HEK293 (cell line): ENCODE measurements at regions not wholly inside any gene's neighbourhood (a gene's known extent, or its start where the extent isn't known, plus 50 kb on each side); places are given as distances from the start of the nearest gene placed in this dataset.

Experiments
- CTCF ChIA-PET: fragments of 350-600 bp; formaldehyde crosslinking; extraction: SDS; loops from one replicate; lab custom pipeline; 2021; ENCODE audit warnings: antibody characterized with exemption; lab: Yijun Ruan, JAX
- POLR2A ChIA-PET: fragments of 300-600 bp; formaldehyde crosslinking; extraction: SDS; loops from one replicate; lab custom pipeline; 2020; ENCODE audit warnings: antibody characterized with exemption, inconsistent platforms; lab: Yijun Ruan, JAX
- H3K27ac ChIP-seq: fragments of 200-500 bp; sonication (Bioruptor generic); 2 replicates; pipeline ENCODE4 v1.5.1; 2014; ENCODE audit warnings: low read depth, low read length, control low read depth, inconsistent platforms; ENCODE audit errors: extremely low read depth
- H3K36me3 ChIP-seq, 2 experiments: fragments of 200-500 bp in 1 of 2; sonication (Bioruptor generic) in 1 of 2; 1 replicate in 1 of 2; 2 replicates in 1 of 2; pipeline ENCODE4 v1.5.1; 2014 to 2017; ENCODE audit warnings: inconsistent platforms in 2 of 2, low read length in 2 of 2; ENCODE audit not compliant: control insufficient read depth in 2 of 2, insufficient read depth in 1 of 2
- H3K4me1 ChIP-seq: fragments of 200-500 bp; sonication (Bioruptor generic); 2 replicates; pipeline ENCODE4 v1.5.1; 2014; ENCODE audit warnings: mild to moderate bottlenecking, low read length, inconsistent platforms; ENCODE audit not compliant: control insufficient read depth, insufficient read depth
- H3K4me3 ChIP-seq: 2 replicates; pipeline ENCODE4 v1.5.1; 2011; ENCODE audit warnings: low read depth, mild to moderate bottlenecking, control low read depth, low read length, moderate library complexity
- H3K9me3 ChIP-seq: fragments of 200-500 bp; sonication (Bioruptor generic); 2 replicates; pipeline ENCODE4 v1.5.1; 2014; ENCODE audit warnings: low read depth, low read length, inconsistent platforms; ENCODE audit not compliant: control insufficient read depth, insufficient read depth
- INSM2 ChIP-seq: fragments of 450-650 bp; formaldehyde crosslinking; IDR thresholded peaks from 2 replicates; pipeline ENCODE4 v1.5.1; 2016; ENCODE audit warnings: missing biosample characterization, missing genetic modification characterization
- MZF1 ChIP-seq: fragments of 450-650 bp; formaldehyde crosslinking; IDR thresholded peaks from 2 replicates; pipeline ENCODE4 v1.5.1; 2017; ENCODE audit warnings: missing biosample characterization, missing genetic modification characterization, borderline replicate concordance
- REST ChIP-seq: fragments of 450-650 bp; formaldehyde crosslinking; IDR thresholded peaks from 2 replicates; pipeline ENCODE4 v1.5.1; 2016; ENCODE audit warnings: missing biosample characterization, missing genetic modification characterization
- TSHZ1 ChIP-seq: fragments of 450-650 bp; formaldehyde crosslinking; IDR thresholded peaks from 2 replicates; pipeline ENCODE4 v1.5.1; 2016; ENCODE audit warnings: missing biosample characterization, missing genetic modification characterization, borderline replicate concordance
- WT1 ChIP-seq: fragments of 450-650 bp; formaldehyde crosslinking; IDR thresholded peaks from 2 replicates; pipeline ENCODE4 v1.5.1; 2016; ENCODE audit warnings: missing biosample characterization, missing genetic modification characterization
- ZNF146 ChIP-seq: fragments of 450-650 bp; formaldehyde crosslinking; IDR thresholded peaks from 2 replicates; pipeline ENCODE4 v1.5.1; 2016; ENCODE audit warnings: missing biosample characterization, missing genetic modification characterization
- ZNF174 ChIP-seq: fragments of 450-650 bp; formaldehyde crosslinking; IDR thresholded peaks from 2 replicates; pipeline ENCODE4 v1.5.0; 2017; ENCODE audit warnings: missing biosample characterization, mild to moderate bottlenecking, missing genetic modification characterization
- ZNF175 ChIP-seq: fragments of 450-650 bp; formaldehyde crosslinking; IDR thresholded peaks from 2 replicates; pipeline ENCODE4 v1.5.1; 2016; ENCODE audit warnings: missing biosample characterization, missing genetic modification characterization
- ZNF311 ChIP-seq: fragments of 450-650 bp; formaldehyde crosslinking; IDR thresholded peaks from 2 replicates; pipeline ENCODE4 v1.5.1; 2017; ENCODE audit warnings: missing biosample characterization, missing genetic modification characterization, borderline replicate concordance
- ZNF571 ChIP-seq: fragments of 450-650 bp; formaldehyde crosslinking; IDR thresholded peaks from 2 replicates; pipeline ENCODE4 v1.5.0; 2017; ENCODE audit warnings: missing biosample characterization, missing genetic modification characterization
- ZNF707 ChIP-seq: fragments of 450-650 bp; formaldehyde crosslinking; IDR thresholded peaks from 2 replicates; pipeline ENCODE4 v1.5.1; 2016; ENCODE audit warnings: missing biosample characterization, missing genetic modification characterization
- ZSCAN30 ChIP-seq: fragments of 450-650 bp; IDR thresholded peaks from 2 replicates; pipeline ENCODE4 v1.5.1; 2018; ENCODE audit warnings: missing biosample characterization, mild to moderate bottlenecking, missing genetic modification characterization, moderate library complexity
- TF ChIP-seq, protein P1 (sequence below): fragments of 450-650 bp; formaldehyde crosslinking; IDR thresholded peaks from 2 replicates; pipeline ENCODE4 v1.5.1; 2016; ENCODE audit warnings: missing biosample characterization, missing genetic modification characterization, low read depth
- TF ChIP-seq, protein P2 (sequence below): fragments of 450-650 bp; formaldehyde crosslinking; IDR thresholded peaks from 2 replicates; pipeline ENCODE4 v1.5.1; 2017; ENCODE audit warnings: missing biosample characterization, mild to moderate bottlenecking, missing genetic modification characterization, moderate library complexity

GRCh38 chr5:17149786-17150185 is 67.6 kb upstream of the BASP1 start (continued):
- TF ChIP-seq ZNF311 (tag by site-specific recombination), result no peak
- TF ChIP-seq, protein P1, sequence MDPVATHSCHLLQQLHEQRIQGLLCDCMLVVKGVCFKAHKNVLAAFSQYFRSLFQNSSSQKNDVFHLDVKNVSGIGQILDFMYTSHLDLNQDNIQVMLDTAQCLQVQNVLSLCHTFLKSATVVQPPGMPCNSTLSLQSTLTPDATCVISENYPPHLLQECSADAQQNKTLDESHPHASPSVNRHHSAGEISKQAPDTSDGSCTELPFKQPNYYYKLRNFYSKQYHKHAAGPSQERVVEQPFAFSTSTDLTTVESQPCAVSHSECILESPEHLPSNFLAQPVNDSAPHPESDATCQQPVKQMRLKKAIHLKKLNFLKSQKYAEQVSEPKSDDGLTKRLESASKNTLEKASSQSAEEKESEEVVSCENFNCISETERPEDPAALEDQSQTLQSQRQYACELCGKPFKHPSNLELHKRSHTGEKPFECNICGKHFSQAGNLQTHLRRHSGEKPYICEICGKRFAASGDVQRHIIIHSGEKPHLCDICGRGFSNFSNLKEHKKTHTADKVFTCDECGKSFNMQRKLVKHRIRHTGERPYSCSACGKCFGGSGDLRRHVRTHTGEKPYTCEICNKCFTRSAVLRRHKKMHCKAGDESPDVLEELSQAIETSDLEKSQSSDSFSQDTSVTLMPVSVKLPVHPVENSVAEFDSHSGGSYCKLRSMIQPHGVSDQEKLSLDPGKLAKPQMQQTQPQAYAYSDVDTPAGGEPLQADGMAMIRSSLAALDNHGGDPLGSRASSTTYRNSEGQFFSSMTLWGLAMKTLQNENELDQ (tag by site-specific recombination), result no peak
- TF ChIP-seq REST (tag by site-specific recombination), result no peak
- TF ChIP-seq ZNF146 (tag by site-specific recombination), result no peak

GRCh38 chr5:17150531-17150930 is 66.9 kb upstream of the BASP1 start:
- Histone ChIP-seq H3K27ac (no peak overlapping the region), H3K4me1 (peaks cover 8% of the 10 kb centered on the region), H3K4me3 (no peak overlapping the region), H3K9me3 (no peaks in the 10 kb centered on the region), H3K36me3 (no peaks in the 10 kb centered on the region)
- ChIA-PET POLR2A (interaction anchor here (0.6 to 1.0 kb wide), 2 partner anchors 10 to 67 kb away, joined by 3 to 4 read pairs; no protein-coding TSS in a partner anchor), CTCF (interaction anchor here (0.5 to 3.7 kb wide), 4 partner anchors 18 to 97 kb away, joined by 3 to 31 read pairs (median 8); no protein-coding TSS in a partner anchor)
- TF ChIP-seq ZNF707 (tag by site-specific recombination), result no peak

DNA sequence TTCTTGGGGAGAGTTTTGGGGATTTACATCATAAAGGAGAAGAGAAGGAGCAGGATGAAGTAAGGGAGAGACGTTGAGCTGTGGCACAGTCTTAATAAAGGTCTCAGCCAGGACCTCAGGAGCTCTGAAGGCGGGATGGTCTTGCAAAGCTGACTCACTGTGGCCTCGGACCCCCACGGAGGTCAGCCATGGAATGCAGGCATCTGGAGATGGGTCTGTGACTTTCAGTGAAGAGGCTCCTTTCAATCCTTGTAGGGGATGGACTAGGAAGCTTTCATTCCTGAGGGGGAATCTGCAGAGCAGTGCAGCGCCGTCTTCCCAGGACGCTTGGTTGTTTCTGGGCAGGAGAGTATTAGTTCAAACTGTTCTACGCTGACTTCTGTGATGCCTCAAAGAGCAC is 65.7 kb upstream of the BASP1 start:
- no peaks in the 10 kb centered on the region for H3K9me3 ChIP-seq
- H3K4me1 ChIP-seq, result no peaks in the 10 kb centered on the region
- H3K4me3 ChIP-seq, result no peak overlapping the region
- H3K36me3 ChIP-seq, result no peaks in the 10 kb centered on the region
- TF ChIP-seq WT1 (tag by site-specific recombination), result no peak
- H3K27ac ChIP-seq, result no peak overlapping the region
- ChIA-PET POLR2A (no interaction called here), CTCF (interaction anchor here (3.7 kb wide), 1 partner anchor 19 kb away, joined by 31 read pairs; no protein-coding TSS in a partner anchor)

DNA sequence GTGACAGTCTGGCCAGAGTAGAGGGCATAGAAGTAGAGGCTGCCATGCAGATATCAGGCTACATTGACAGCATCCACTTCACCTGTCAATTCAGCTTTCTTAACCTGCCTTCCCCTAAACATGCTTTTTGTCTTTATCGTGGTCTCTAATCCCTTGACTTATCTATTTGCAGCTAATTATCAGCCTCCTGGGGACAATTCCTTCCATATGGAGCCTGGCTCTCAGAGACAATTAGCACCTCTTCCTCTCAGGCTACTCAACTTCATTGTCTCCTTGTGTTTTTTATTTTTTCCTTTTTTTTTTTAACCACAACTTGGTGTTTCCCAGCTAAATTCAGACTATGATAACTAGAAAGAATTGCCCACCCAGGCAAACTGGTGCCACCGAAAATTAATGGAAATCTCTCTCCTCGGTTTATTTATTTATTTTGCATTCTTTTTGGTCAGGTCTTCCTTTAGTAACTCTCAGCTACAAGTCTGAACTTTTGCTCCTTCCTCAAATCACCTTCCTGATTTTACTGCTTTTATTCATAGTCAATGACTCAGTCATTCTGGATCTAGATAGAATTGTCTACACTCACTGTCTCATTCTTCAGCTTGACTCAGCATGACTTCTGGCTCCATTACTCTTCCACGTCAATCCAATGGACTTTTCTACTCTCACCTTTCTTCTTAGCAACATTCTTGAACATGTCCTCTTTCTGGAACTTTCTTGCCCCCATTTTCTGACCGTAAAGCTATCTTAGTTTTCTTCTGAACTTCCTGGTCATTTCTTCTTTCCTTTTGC is 63.0 kb upstream of the BASP1 start:
- Histone ChIP-seq H3K36me3 (no peaks in the 10 kb centered on the region), H3K9me3 (no peaks in the 10 kb centered on the region), H3K4me3 (no peak overlapping the region), H3K4me1 (no peaks in the 10 kb centered on the region), H3K27ac (no peak overlapping the region)
- ChIA-PET POLR2A (no interaction called here), CTCF (interaction anchor here (0.6 to 5.4 kb wide), 5 partner anchors 22 to 966 kb away, joined by 3 to 51 read pairs (median 3); no protein-coding TSS in a partner anchor)
- TF ChIP-seq ZSCAN30 (tag by site-specific recombination), result no peak
- no peak for TF ChIP-seq ZNF175
- TF ChIP-seq, protein P2, sequence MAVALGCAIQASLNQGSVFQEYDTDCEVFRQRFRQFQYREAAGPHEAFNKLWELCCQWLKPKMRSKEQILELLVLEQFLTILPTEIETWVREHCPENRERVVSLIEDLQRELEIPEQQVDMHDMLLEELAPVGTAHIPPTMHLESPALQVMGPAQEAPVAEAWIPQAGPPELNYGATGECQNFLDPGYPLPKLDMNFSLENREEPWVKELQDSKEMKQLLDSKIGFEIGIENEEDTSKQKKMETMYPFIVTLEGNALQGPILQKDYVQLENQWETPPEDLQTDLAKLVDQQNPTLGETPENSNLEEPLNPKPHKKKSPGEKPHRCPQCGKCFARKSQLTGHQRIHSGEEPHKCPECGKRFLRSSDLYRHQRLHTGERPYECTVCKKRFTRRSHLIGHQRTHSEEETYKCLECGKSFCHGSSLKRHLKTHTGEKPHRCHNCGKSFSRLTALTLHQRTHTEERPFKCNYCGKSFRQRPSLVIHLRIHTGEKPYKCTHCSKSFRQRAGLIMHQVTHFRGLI (tag by site-specific recombination), result no peak
- TF ChIP-seq INSM2 (tag by site-specific recombination), result no peak
- no peak for TF ChIP-seq WT1 (tag by site-specific recombination)
- TF ChIP-seq ZNF571, result no peak
- TF ChIP-seq TSHZ1, result no peak
- TF ChIP-seq ZNF174 (tag by site-specific recombination), result no peak
- no peak for TF ChIP-seq MZF1
